ENCODE measurements at regions not wholly inside any gene's neighbourhood (a gene's known extent, or its start where the extent isn't known, plus 50 kb on each side); places are given as distances from the start of the nearest gene placed in this dataset.

DNA sequence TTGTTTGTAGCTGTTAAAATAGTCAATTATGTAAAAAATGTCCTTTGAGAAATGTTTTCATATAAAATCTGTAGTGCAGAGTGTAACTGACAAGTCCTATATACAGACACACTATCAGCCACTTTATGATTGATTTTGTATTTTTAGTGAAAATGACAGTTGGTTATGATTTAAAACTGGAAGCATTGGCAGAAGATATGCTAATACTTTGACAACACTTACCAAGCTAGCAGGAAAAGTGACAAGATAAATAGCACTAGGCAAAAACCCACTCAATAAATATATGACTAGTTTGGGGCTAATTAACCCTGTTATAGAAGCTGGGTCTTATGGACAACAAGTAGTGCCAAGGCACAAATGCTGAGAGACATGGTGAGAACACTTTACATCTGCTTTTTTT lies 772.9 kb upstream of the NOVA1 start:
- no peak for TF ChIP-seq EP300 (IDR thresholded peaks at IDR 0.05; ENCODE audit: borderline replicate concordance)
- no peak for TF ChIP-seq TAF1 (IDR thresholded peaks at IDR 0.05; ENCODE audit: low read depth)
- no peak for TF ChIP-seq CEBPB (IDR thresholded peaks at IDR 0.05)
- TF ChIP-seq YY1 (IDR thresholded peaks at IDR 0.05; ENCODE audit: low read depth) = no peak
- TF ChIP-seq, protein P1, sequence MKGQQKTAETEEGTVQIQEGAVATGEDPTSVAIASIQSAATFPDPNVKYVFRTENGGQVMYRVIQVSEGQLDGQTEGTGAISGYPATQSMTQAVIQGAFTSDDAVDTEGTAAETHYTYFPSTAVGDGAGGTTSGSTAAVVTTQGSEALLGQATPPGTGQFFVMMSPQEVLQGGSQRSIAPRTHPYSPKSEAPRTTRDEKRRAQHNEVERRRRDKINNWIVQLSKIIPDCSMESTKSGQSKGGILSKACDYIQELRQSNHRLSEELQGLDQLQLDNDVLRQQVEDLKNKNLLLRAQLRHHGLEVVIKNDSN (IDR thresholded peaks at IDR 0.05) = no peak
- TF ChIP-seq, protein P2, sequence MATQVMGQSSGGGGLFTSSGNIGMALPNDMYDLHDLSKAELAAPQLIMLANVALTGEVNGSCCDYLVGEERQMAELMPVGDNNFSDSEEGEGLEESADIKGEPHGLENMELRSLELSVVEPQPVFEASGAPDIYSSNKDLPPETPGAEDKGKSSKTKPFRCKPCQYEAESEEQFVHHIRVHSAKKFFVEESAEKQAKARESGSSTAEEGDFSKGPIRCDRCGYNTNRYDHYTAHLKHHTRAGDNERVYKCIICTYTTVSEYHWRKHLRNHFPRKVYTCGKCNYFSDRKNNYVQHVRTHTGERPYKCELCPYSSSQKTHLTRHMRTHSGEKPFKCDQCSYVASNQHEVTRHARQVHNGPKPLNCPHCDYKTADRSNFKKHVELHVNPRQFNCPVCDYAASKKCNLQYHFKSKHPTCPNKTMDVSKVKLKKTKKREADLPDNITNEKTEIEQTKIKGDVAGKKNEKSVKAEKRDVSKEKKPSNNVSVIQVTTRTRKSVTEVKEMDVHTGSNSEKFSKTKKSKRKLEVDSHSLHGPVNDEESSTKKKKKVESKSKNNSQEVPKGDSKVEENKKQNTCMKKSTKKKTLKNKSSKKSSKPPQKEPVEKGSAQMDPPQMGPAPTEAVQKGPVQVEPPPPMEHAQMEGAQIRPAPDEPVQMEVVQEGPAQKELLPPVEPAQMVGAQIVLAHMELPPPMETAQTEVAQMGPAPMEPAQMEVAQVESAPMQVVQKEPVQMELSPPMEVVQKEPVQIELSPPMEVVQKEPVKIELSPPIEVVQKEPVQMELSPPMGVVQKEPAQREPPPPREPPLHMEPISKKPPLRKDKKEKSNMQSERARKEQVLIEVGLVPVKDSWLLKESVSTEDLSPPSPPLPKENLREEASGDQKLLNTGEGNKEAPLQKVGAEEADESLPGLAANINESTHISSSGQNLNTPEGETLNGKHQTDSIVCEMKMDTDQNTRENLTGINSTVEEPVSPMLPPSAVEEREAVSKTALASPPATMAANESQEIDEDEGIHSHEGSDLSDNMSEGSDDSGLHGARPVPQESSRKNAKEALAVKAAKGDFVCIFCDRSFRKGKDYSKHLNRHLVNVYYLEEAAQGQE (IDR thresholded peaks at IDR 0.05; ENCODE audit: low read depth) = no peak
- TF ChIP-seq FOXM1 (IDR thresholded peaks at IDR 0.05; ENCODE audit: borderline replicate concordance, low read depth) = no peak
- TF ChIP-seq, protein P3, sequence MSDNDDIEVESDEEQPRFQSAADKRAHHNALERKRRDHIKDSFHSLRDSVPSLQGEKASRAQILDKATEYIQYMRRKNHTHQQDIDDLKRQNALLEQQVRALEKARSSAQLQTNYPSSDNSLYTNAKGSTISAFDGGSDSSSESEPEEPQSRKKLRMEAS (IDR thresholded peaks at IDR 0.05) = no peak
- TF ChIP-seq TEAD4 (IDR thresholded peaks at IDR 0.05) = no peak
- TF ChIP-seq RAD21 (IDR thresholded peaks at IDR 0.05; ENCODE audit: low read depth) = no peak
- no peak for TF ChIP-seq NFIC (IDR thresholded peaks at IDR 0.05)
